ENCODE measurements at regions not wholly inside any gene's neighbourhood (a gene's known extent, or its start where the extent isn't known, plus 50 kb on each side); places are given as distances from the start of the nearest gene placed in this dataset.

GRCh38 chr10:8897769-8898168, 843.3 kb downstream of the GATA3 start:
- no peaks in the 10 kb centered on the region for H3K27me3 ChIP-seq (ENCODE audit: insufficient read depth, poor library complexity, severe bottlenecking)
- no peak overlapping the region for H3K4me3 ChIP-seq (replicated peaks; ENCODE audit: insufficient read depth, low read length)
- no peak for TF ChIP-seq GABPA (IDR thresholded peaks at IDR 0.05; ENCODE audit: low read depth)
- TF ChIP-seq CTCF (IDR thresholded peaks at IDR 0.05; ENCODE audit: insufficient read depth, low read length): no peak
- no peak for TF ChIP-seq SPI1 (IDR thresholded peaks at IDR 0.05; ENCODE audit: borderline replicate concordance, low read depth)
- TF ChIP-seq POLR2AphosphoS5 (IDR thresholded peaks at IDR 0.05; ENCODE audit: low read depth): no peak
- TF ChIP-seq, protein P1, sequence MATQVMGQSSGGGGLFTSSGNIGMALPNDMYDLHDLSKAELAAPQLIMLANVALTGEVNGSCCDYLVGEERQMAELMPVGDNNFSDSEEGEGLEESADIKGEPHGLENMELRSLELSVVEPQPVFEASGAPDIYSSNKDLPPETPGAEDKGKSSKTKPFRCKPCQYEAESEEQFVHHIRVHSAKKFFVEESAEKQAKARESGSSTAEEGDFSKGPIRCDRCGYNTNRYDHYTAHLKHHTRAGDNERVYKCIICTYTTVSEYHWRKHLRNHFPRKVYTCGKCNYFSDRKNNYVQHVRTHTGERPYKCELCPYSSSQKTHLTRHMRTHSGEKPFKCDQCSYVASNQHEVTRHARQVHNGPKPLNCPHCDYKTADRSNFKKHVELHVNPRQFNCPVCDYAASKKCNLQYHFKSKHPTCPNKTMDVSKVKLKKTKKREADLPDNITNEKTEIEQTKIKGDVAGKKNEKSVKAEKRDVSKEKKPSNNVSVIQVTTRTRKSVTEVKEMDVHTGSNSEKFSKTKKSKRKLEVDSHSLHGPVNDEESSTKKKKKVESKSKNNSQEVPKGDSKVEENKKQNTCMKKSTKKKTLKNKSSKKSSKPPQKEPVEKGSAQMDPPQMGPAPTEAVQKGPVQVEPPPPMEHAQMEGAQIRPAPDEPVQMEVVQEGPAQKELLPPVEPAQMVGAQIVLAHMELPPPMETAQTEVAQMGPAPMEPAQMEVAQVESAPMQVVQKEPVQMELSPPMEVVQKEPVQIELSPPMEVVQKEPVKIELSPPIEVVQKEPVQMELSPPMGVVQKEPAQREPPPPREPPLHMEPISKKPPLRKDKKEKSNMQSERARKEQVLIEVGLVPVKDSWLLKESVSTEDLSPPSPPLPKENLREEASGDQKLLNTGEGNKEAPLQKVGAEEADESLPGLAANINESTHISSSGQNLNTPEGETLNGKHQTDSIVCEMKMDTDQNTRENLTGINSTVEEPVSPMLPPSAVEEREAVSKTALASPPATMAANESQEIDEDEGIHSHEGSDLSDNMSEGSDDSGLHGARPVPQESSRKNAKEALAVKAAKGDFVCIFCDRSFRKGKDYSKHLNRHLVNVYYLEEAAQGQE (IDR thresholded peaks at IDR 0.05; ENCODE audit: insufficient replicate concordance, low read depth): no peak
- no peak for DNase-seq (ENCODE audit: low read depth in 1 of 2, low spot score in 1 of 2)
- H3K27ac ChIP-seq (replicated peaks): no peak overlapping the region

DNA sequence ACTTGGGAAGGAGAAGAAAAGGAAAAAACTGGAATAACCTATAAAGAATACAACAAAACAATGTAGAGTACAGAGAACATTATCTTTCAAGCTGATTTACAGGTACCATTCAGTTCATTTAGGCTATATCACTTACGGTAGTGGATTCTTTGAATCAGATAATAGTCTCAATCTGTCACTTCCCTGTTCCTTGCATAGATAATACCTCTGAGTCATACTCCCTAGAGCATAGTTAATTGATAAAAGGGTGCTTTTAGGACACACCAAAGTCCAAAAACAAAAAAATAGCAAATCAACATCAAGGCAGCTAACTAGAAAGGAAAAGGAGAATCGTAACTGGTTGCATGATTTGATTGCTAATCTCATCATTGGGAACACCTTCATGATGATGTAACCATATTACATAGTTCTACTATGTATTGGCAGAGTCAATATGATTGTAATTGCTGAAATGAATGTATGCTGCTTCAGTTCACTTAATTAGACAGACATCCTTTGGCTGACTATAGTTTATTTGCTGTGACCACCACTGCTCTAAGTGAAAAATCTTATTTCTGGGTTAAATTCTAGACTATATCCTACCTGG, 844.4 kb downstream of the GATA3 start:
- TF ChIP-seq GABPA (IDR thresholded peaks at IDR 0.05; ENCODE audit: low read depth) (no peak), CTCF (IDR thresholded peaks at IDR 0.05; ENCODE audit: insufficient read depth, low read length) (no peak)
- H3K4me3 ChIP-seq (replicated peaks; ENCODE audit: insufficient read depth, low read length): no peak overlapping the region
- no peaks in the 10 kb centered on the region for H3K27me3 ChIP-seq (ENCODE audit: insufficient read depth, poor library complexity, severe bottlenecking)
- H3K27ac ChIP-seq (replicated peaks): no peak overlapping the region
- no peak for DNase-seq (ENCODE audit: low read depth in 1 of 2, low spot score in 1 of 2)

- TF ChIP-seq, protein P1 (IDR thresholded peaks at IDR 0.05; ENCODE audit: insufficient replicate concordance, low read depth): no peak
- Histone ChIP-seq H3K27ac (replicated peaks) (no peak overlapping the region), H3K4me3 (replicated peaks; ENCODE audit: insufficient read depth, low read length) (no peak overlapping the region), H3K27me3 (ENCODE audit: insufficient read depth, poor library complexity, severe bottlenecking) (no peaks in the 10 kb centered on the region)
- no peak for DNase-seq (ENCODE audit: low read depth in 1 of 2, low spot score in 1 of 2)
Measured at GRCh38 chr10:8902926-8903325, 848.4 kb downstream of the GATA3 start.

GRCh38 chr10:8908013-8908412, 853.5 kb downstream of the GATA3 start:
- DNase-seq (ENCODE audit: low read depth in 1 of 2, low spot score in 1 of 2): no peak

More at GRCh38 chr10:8908013-8908412, 853.5 kb downstream of the GATA3 start:
- no peaks in the 10 kb centered on the region for H3K27me3 ChIP-seq (ENCODE audit: insufficient read depth, poor library complexity, severe bottlenecking)
- H3K4me3 ChIP-seq (replicated peaks; ENCODE audit: insufficient read depth, low read length): no peak overlapping the region
- TF ChIP-seq, protein P1 (IDR thresholded peaks at IDR 0.05; ENCODE audit: insufficient replicate concordance, low read depth): no peak
- TF ChIP-seq CTCF (IDR thresholded peaks at IDR 0.05; ENCODE audit: insufficient read depth, low read length) (no peak), GABPA (IDR thresholded peaks at IDR 0.05; ENCODE audit: low read depth) (no peak), POLR2AphosphoS5 (IDR thresholded peaks at IDR 0.05; ENCODE audit: low read depth) (no peak), SPI1 (IDR thresholded peaks at IDR 0.05; ENCODE audit: borderline replicate concordance, low read depth) (no peak)
- no peak overlapping the region for H3K27ac ChIP-seq (replicated peaks)

Data from HL-60 (cell line).